PFSK-1 (cell line): ENCODE measurements at regions not wholly inside any gene's neighbourhood (a gene's known extent, or its start where the extent isn't known, plus 50 kb on each side); places are given as distances from the start of the nearest gene placed in this dataset.
A peak's percentile ranks its signal among the peaks of the same experiment; 100 is the strongest.

Source experiments
- FOXP2 ChIP-seq: optimal IDR thresholded peaks from 2 replicates; pipeline ENCODE3; 2011; ENCODE audit warnings: borderline replicate concordance, control low read depth, inconsistent platforms; ENCODE audit not compliant: insufficient read depth; ENCODE audit errors: extremely low read length, extremely low read depth
- POLR2AphosphoS5 ChIP-seq: IDR thresholded peaks from 2 replicates; pipeline ENCODE4 v1.6.1; 2012; ENCODE audit warnings: low read depth, mild to moderate bottlenecking, control low read depth, low read length, moderate library complexity
- SIN3A ChIP-seq: IDR thresholded peaks from 2 replicates; pipeline ENCODE4 v1.6.1; 2012; ENCODE audit warnings: mild to moderate bottlenecking, low read length, moderate library complexity, borderline replicate concordance; ENCODE audit not compliant: insufficient read depth
- TAF1 ChIP-seq: IDR thresholded peaks from 2 replicates; pipeline ENCODE4 v1.6.1; 2012; ENCODE audit warnings: low read length, control low read depth, borderline replicate concordance; ENCODE audit not compliant: insufficient read depth
- TF ChIP-seq, protein P1 (sequence below), 2 experiments: IDR thresholded peaks; 2 replicates each; pipeline versions ENCODE4 v1.6.1 to v1.8.0; 2011 to 2012; ENCODE audit warnings: low read depth in 2 of 2, low read length in 2 of 2, control low read depth in 1 of 2, inconsistent platforms in 1 of 2, mild to moderate bottlenecking in 1 of 2, moderate library complexity in 1 of 2; ENCODE audit not compliant: insufficient read depth in 1 of 2

DNA sequence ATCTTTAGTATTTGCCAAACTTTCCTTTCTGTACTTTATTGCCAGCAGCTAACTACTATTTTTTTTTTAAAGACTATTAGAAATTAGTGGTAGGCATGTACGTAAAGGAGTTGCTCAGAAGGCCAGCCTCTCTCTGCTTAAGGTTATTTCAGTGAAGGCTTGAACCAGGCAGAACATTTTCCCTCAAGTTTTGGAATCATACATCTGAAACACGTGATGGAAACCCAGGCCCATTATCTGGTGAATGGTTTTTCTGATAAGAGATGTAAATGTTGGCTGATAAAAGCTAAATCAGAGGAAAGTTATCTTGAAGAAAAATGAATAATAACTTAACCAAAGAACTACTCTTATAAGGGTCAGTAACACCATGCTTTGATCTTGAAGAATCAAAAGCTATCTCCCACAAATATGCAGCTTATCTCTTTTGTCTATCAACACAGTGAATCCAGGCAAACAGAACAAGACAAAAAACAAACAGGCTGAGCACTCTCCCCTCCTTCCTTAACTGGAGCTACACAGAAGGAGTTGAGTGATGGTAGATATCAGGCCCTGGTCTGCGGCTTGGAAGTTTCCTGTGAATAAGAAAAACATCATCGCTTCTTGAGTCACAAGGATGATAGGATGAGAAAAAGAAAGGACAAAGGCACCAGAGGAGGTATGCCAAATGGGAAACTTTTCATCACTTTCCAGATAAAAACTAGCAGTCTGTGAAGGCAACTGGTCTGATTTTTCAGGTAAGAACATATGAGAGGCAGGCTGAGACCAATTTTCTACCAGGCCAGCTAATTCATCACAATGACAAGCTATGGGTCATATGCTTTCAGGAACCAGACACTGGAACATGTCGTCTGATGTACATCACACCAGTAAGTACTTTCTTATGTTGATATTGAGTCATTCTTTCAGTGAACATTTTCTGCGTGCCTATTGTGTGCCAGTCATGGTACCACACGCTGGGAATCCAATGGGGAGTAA is 88.4 kb upstream of the STK17B start:
- TF ChIP-seq POLR2AphosphoS5 = no peak
- no peak for TF ChIP-seq TAF1
- TF ChIP-seq FOXP2 = no peak
- TF ChIP-seq, protein P1, sequence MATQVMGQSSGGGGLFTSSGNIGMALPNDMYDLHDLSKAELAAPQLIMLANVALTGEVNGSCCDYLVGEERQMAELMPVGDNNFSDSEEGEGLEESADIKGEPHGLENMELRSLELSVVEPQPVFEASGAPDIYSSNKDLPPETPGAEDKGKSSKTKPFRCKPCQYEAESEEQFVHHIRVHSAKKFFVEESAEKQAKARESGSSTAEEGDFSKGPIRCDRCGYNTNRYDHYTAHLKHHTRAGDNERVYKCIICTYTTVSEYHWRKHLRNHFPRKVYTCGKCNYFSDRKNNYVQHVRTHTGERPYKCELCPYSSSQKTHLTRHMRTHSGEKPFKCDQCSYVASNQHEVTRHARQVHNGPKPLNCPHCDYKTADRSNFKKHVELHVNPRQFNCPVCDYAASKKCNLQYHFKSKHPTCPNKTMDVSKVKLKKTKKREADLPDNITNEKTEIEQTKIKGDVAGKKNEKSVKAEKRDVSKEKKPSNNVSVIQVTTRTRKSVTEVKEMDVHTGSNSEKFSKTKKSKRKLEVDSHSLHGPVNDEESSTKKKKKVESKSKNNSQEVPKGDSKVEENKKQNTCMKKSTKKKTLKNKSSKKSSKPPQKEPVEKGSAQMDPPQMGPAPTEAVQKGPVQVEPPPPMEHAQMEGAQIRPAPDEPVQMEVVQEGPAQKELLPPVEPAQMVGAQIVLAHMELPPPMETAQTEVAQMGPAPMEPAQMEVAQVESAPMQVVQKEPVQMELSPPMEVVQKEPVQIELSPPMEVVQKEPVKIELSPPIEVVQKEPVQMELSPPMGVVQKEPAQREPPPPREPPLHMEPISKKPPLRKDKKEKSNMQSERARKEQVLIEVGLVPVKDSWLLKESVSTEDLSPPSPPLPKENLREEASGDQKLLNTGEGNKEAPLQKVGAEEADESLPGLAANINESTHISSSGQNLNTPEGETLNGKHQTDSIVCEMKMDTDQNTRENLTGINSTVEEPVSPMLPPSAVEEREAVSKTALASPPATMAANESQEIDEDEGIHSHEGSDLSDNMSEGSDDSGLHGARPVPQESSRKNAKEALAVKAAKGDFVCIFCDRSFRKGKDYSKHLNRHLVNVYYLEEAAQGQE (IDR thresholded peaks at IDR 0.05; ENCODE audit: insufficient read depth in 1 of 2, low read depth in 2 of 2, low read length in 2 of 2) = no peak
- TF ChIP-seq SIN3A = no peak

GRCh38 chr2:196260546-196260945 is 89.2 kb upstream of the STK17B start:
- no peak for TF ChIP-seq POLR2AphosphoS5
- TF ChIP-seq, protein P1 (IDR thresholded peaks at IDR 0.05; ENCODE audit: insufficient read depth in 1 of 2, low read depth in 2 of 2, low read length in 2 of 2) = no peak
- TF ChIP-seq FOXP2 = no peak
- TF ChIP-seq SIN3A = no peak
- no peak for TF ChIP-seq TAF1

DNA sequence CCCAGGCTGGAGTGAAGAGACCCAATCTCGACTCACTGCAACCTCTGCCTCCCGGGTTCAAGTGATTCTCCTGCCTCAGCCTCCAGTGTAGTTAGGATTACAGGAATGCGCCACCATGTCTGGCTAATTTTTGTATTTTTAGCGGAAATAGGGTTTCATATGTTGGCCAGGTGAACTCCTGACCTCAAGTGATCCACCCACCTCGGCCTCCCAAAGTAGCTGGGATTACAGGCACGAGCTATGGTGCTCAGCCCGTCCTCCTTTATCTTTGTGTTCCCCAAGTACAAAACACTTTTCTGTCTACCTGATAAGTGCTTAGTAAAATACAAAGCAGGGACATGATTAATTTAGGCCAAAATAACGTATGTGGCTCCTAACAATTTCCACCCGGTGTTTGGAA is 91.2 kb upstream of the STK17B start:
- no peak for TF ChIP-seq FOXP2
- no peak for TF ChIP-seq SIN3A
- TF ChIP-seq, protein P1 (IDR thresholded peaks at IDR 0.05; ENCODE audit: insufficient read depth in 1 of 2, low read depth in 2 of 2, low read length in 2 of 2) = no peak
- TF ChIP-seq TAF1 = no peak
- TF ChIP-seq POLR2AphosphoS5 = no peak

GRCh38 chr2:196263181-196263747 is 91.9 kb upstream of the STK17B start:
- TF ChIP-seq POLR2AphosphoS5 (no peak), SIN3A (0 out of 2 replicates have a peak, but pooled peaks have one; percentile 21)

- TF ChIP-seq POLR2AphosphoS5 (no peak), TAF1 (no peak), FOXP2 (no peak)
- TF ChIP-seq, protein P1 (IDR thresholded peaks at IDR 0.05; ENCODE audit: insufficient read depth in 1 of 2, low read depth in 2 of 2, low read length in 2 of 2) = no peak
These were observed 95.0 kb upstream of the STK17B start for GRCh38 chr2:196266351-196266750.
